Smooth muscle cell (in vitro differentiated cells): ENCODE measurements at regions not wholly inside any gene's neighbourhood (a gene's known extent, or its start where the extent isn't known, plus 50 kb on each side); places are given as distances from the start of the nearest gene placed in this dataset. TPM values are rescaled to one million over a fixed set of nuclear protein-coding genes. Genes with fewer than 3 reads are reported as not detected.

Source experiments
- DNase-seq: peaks from one replicate; lab custom pipeline; 2025; ENCODE audit not compliant: unreplicated experiment; lab: John Stamatoyannopoulos, UW
- H2AFZ ChIP-seq: fragments of 200-600 bp; sonication (generic); 2 replicates; pipeline ENCODE4 v1.6.0; 2016; ENCODE audit warnings: antibody characterized with exemption, low read depth, mild to moderate bottlenecking
- H3F3A ChIP-seq: fragments of 200-600 bp; sonication (generic); 2 replicates; pipeline ENCODE4 v1.6.0; 2017; ENCODE audit warnings: antibody characterized with exemption, low read depth
- H3K27ac ChIP-seq: fragments of 200-600 bp; sonication (generic); 2 replicates; pipeline ENCODE4 v1.5.1; 2016; ENCODE audit warnings: low read depth, mild to moderate bottlenecking
- H3K27me3 ChIP-seq: fragments of 200-600 bp; sonication (generic); 2 replicates; pipeline ENCODE4 v1.6.1; 2016; ENCODE audit warnings: low read depth, mild to moderate bottlenecking
- H3K36me3 ChIP-seq: fragments of 200-600 bp; sonication (generic); 2 replicates; pipeline ENCODE4 v1.5.1; 2016; ENCODE audit warnings: low read depth
- H3K4me1 ChIP-seq: fragments of 200-600 bp; sonication (generic); 2 replicates; pipeline ENCODE4 v1.5.1; 2016; ENCODE audit warnings: low read depth
- H3K4me2 ChIP-seq: fragments of 200-600 bp; sonication (generic); 2 replicates; pipeline ENCODE4 v1.6.0; 2016; ENCODE audit warnings: mild to moderate bottlenecking
- H3K4me3 ChIP-seq: fragments of 200-600 bp; sonication (generic); 2 replicates; pipeline ENCODE4 v1.5.1; 2016; ENCODE audit warnings: mild to moderate bottlenecking
- H3K79me2 ChIP-seq: fragments of 200-600 bp; sonication (generic); 2 replicates; pipeline ENCODE4 v1.6.0; 2016; ENCODE audit warnings: low read depth, mild to moderate bottlenecking
- H3K9ac ChIP-seq: fragments of 200-600 bp; sonication (generic); 2 replicates; pipeline ENCODE4 v1.6.0; 2016; ENCODE audit warnings: low read depth
- H3K9me3 ChIP-seq: fragments of 200-600 bp; sonication (generic); replicated peaks from 2 replicates; pipeline ENCODE4 v1.5.1; 2016; ENCODE audit warnings: low read depth
- H4K20me1 ChIP-seq: fragments of 200-600 bp; sonication (generic); 2 replicates; pipeline ENCODE4 v1.6.0; 2016; ENCODE audit warnings: low read depth
- WGBS: methylation state at CpG from one replicate; pipeline ENCODE4 v1.1.7; 2016; ENCODE audit warnings: low lambda C conversion rate; 5-methylcytosine and 5-hydroxymethylcytosine counted together
- microRNA-seq: library from miRNA; unstranded; fragments of <30 nt; microRNA quantifications from one replicate; pipeline ENCODE4, GENCODE V29; 2016; ENCODE audit warnings: borderline number of aligned reads
- small RNA-seq: library from RNA; depleted of rRNA; stranded (forward); fragments of <200 nt; gene quantifications from one replicate; pipeline ENCODE3, GENCODE V24; 2014
- TF ChIP-seq, protein P1 (sequence below): fragments of 200-600 bp; sonication (generic); IDR thresholded peaks from 2 replicates; pipeline ENCODE4 v1.5.1; 2017; ENCODE audit warnings: borderline replicate concordance, mild to moderate bottlenecking, antibody characterized with exemption; ENCODE audit not compliant: insufficient read depth, poor library complexity, severe bottlenecking

DNA sequence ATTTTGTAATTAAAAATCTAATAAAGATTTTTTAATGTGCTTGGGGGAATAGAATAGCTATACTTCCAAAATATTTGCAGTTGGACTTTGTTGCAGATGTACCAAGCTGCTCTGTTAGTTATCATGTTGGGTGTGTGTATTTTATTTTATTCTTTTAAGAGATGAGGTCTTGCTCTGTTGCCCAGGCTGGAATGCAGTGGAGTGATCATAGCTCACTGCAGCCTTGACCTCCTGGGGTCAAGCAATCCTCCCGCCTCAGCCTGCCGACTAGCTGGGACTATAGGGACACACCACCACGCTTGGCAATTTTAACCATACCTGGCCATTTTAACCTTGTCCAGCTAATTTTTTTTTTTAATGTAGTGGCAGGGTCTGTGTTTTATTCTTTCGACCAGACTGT lies 54.7 kb upstream of the MAP1LC3B2 start:
- H3K27me3 ChIP-seq, result no peaks in the 10 kb centered on the region
- WGBS, result 86% methylated on average over 4 of the region's 4 CpGs
- no peaks in the 10 kb centered on the region for H3F3A ChIP-seq
- no peaks in the 10 kb centered on the region for H3K79me2 ChIP-seq
- no peaks in the 10 kb centered on the region for H3K9me3 ChIP-seq
- no peaks in the 10 kb centered on the region for H4K20me1 ChIP-seq
- H3K36me3 ChIP-seq, result no peaks in the 10 kb centered on the region
- no peak for DNase-seq
- H3K9ac ChIP-seq, result no peak overlapping the region
- H2AFZ ChIP-seq, result no peak overlapping the region
- TF ChIP-seq, protein P1, sequence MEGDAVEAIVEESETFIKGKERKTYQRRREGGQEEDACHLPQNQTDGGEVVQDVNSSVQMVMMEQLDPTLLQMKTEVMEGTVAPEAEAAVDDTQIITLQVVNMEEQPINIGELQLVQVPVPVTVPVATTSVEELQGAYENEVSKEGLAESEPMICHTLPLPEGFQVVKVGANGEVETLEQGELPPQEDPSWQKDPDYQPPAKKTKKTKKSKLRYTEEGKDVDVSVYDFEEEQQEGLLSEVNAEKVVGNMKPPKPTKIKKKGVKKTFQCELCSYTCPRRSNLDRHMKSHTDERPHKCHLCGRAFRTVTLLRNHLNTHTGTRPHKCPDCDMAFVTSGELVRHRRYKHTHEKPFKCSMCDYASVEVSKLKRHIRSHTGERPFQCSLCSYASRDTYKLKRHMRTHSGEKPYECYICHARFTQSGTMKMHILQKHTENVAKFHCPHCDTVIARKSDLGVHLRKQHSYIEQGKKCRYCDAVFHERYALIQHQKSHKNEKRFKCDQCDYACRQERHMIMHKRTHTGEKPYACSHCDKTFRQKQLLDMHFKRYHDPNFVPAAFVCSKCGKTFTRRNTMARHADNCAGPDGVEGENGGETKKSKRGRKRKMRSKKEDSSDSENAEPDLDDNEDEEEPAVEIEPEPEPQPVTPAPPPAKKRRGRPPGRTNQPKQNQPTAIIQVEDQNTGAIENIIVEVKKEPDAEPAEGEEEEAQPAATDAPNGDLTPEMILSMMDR, result no peak
- no peak overlapping the region for H3K4me2 ChIP-seq
- H3K4me3 ChIP-seq, result no peak overlapping the region
- no peaks in the 10 kb centered on the region for H3K4me1 ChIP-seq
- H3K27ac ChIP-seq, result no peak overlapping the region

DNA sequence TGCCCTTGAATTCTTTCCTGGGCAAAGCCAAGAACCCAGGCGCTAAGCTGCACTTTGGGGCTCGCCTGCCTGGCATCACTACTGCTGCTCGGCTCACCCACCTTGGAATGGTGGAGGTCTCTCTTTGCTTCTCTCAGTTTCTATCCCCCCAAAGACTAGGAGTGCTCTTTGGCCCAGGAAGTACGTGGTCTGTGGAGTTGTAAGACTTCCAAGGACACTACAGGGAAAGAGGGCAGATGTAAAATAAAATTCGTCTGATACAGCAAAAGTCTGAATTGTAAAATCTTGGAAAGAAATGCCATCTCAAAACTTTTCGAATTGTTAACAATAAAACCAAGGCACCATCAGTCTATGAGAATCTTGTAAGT lies 52.5 kb upstream of the MAP1LC3B2 start:
- Histone ChIP-seq H3K4me1 (no peaks in the 10 kb centered on the region), H3K36me3 (no peaks in the 10 kb centered on the region), H3K27ac (no peak overlapping the region), H3K4me2 (peak overlapping the region; percentile 41), H2AFZ (no peak overlapping the region), H3F3A (no peaks in the 10 kb centered on the region), H3K9ac (no peak overlapping the region), H3K79me2 (no peaks in the 10 kb centered on the region), H4K20me1 (no peaks in the 10 kb centered on the region), H3K27me3 (no peaks in the 10 kb centered on the region), H3K4me3 (no peak overlapping the region), H3K9me3 (no peaks in the 10 kb centered on the region)
- WGBS, result 69% methylated on average over 6 of the region's 6 CpGs
- TF ChIP-seq, protein P1, result no peak
- no peak for DNase-seq

DNA sequence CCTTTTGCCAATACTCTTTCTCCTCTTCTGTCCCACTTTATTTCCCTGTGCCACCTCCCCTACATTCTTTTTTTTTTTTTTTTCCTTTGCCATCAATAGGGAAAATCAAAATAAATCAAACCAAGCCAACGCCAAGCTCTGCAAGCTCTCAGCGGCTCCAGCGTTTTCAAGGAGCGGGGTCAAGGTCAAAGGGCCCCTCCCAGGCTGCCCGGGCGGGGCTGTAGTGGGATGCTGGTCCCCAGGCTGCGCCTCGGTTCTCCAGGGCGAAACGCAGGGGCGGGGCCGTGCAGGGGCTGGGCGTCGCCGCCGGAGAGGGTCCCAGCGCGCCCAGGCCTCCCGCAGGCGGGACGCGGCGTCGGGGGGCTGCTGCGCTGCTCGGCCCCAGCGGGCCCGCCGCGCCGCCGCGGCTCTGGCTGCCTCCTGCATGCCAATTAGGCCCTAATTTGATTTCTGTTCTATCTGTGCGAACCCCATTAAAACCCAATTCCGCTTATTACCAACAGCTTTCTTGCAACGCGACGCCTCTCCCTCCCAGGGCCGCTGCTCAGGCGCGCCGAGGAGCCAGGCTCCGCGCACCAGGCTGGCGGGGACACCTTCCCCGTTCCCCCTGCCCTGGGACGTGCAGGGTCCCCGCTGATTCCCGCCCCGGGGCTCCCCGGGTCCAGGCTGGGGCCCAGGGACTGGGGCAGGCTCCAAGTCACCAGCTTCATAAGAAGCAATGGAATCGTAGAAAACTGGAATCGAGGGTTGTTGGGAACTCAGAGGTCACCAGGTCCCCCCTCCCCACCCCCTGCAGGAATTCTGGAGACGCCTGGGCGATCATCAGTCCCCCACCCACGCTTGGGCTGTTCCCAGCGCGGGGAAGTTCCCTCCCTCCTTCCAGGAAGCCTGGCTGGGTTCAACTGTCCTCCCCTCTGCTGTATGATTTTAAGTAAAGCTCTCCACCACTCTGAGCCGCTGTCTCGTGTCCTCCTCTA lies 50.7 kb upstream of the MAP1LC3B2 start:
- no peak overlapping the region for H3K9ac ChIP-seq
- peak overlapping the region; percentile 97 for H2AFZ ChIP-seq
- H3F3A ChIP-seq, result no peaks in the 10 kb centered on the region
- peak overlapping the region; percentile 95 for H3K4me2 ChIP-seq
- no peaks in the 10 kb centered on the region for H3K27me3 ChIP-seq
- DNase-seq, result no peak
- peak overlapping the region; percentile 58 for H3K4me3 ChIP-seq
- H4K20me1 ChIP-seq, result no peaks in the 10 kb centered on the region
- no peaks in the 10 kb centered on the region for H3K9me3 ChIP-seq
- TF ChIP-seq, protein P1, result no peak
- no peaks in the 10 kb centered on the region for H3K79me2 ChIP-seq
- H3K4me1 ChIP-seq, result no peaks in the 10 kb centered on the region
- 5% methylated on average over 48 of the region's 60 CpGs for WGBS
- no peaks in the 10 kb centered on the region for H3K36me3 ChIP-seq
- no peak overlapping the region for H3K27ac ChIP-seq

Small RNA genes in the stretch of these regions (microRNA-seq; reads per million reads assigned to microRNA genes)
- gene MIR4472-2, result not detected

Small RNA genes in the stretch of these regions (small RNA-seq; reads per million reads assigned to genes)
- gene MIR4472-2, result not detected
